Neural progenitor cell (in vitro differentiated cells): ENCODE measurements at regions not wholly inside any gene's neighbourhood (a gene's known extent, or its start where the extent isn't known, plus 50 kb on each side); places are given as distances from the start of the nearest gene placed in this dataset.

Experiments
- CTCF ChIP-seq: fragments of 200-600 bp; sonication (generic); IDR thresholded peaks from 2 replicates; pipeline ENCODE4 v1.5.1; 2017; ENCODE audit warnings: antibody characterized with exemption, mild to moderate bottlenecking
- EZH2 ChIP-seq: fragments of 200-600 bp; sonication (generic); IDR thresholded peaks from 2 replicates; pipeline ENCODE4 v1.6.1; 2017; ENCODE audit warnings: antibody characterized with exemption, mild to moderate bottlenecking, moderate library complexity
- EZH2phosphoT487 ChIP-seq: fragments of 200-600 bp; sonication (generic); IDR thresholded peaks from 2 replicates; pipeline ENCODE4 v1.6.1; 2017; ENCODE audit warnings: antibody characterized with exemption

- TF ChIP-seq CTCF (no peak), EZH2phosphoT487 (no peak), EZH2 (no peak)
Observed at GRCh38 chr6:125444006-125444923, 142.5 kb upstream of the HDDC2 start.
